ENCODE measurements at regions not wholly inside any gene's neighbourhood (a gene's known extent, or its start where the extent isn't known, plus 50 kb on each side); places are given as distances from the start of the nearest gene placed in this dataset.

GRCh38 chr2:145023334-145023934, 503.5 kb upstream of the ZEB2 start:
- no peak for TF ChIP-seq CTCF (conservative IDR thresholded peaks at IDR 0.05; ENCODE audit: low read depth, low read length)
- no peak for TF ChIP-seq EZH2 (IDR thresholded peaks at IDR 0.05; ENCODE audit: low read length, unreplicated experiment)

Measured in PC-3 (cell line).